Fibroblast of lung (primary cell): ENCODE measurements at regions not wholly inside any gene's neighbourhood (a gene's known extent, or its start where the extent isn't known, plus 50 kb on each side); places are given as distances from the start of the nearest gene placed in this dataset.

Experiments
- DNase-seq, 2 donors: peaks; one replicate each; pipeline versions ENCODE4 v3.0.0 to v3.0.0-alpha.2; 2010; ENCODE audit warnings: low read depth in 2 of 2
- H2AFZ ChIP-seq: 2 replicates; pipeline ENCODE4 v1.5.1; 2012; ENCODE audit warnings: low read length, control low read depth, inconsistent platforms
- H3K27ac ChIP-seq: 2 replicates; pipeline ENCODE4 v1.5.1; 2011; ENCODE audit warnings: low read length, control low read depth; ENCODE audit not compliant: insufficient read depth
- H3K27me3 ChIP-seq: 2 replicates; pipeline ENCODE4 v1.5.1; 2011; ENCODE audit warnings: mild to moderate bottlenecking, low read length; ENCODE audit not compliant: control insufficient read depth, insufficient read depth
- H3K36me3 ChIP-seq: 2 replicates; pipeline ENCODE4 v1.5.1; 2011; ENCODE audit warnings: low read length; ENCODE audit not compliant: control insufficient read depth, insufficient read depth
- H3K4me1 ChIP-seq: 2 replicates; pipeline ENCODE4 v1.5.1; 2011; ENCODE audit warnings: low read length; ENCODE audit not compliant: control insufficient read depth, insufficient read depth; ENCODE audit errors: extremely low read depth
- H3K4me2 ChIP-seq: 2 replicates; pipeline ENCODE4 v1.5.1; 2011; ENCODE audit warnings: low read length, control low read depth; ENCODE audit not compliant: insufficient read depth; ENCODE audit errors: extremely low read depth
- H3K4me3 ChIP-seq, 4 experiments: fragments of 200-600 bp in 1 of 4; sonication (generic) in 1 of 4; replicated peaks in 1 of 4; 2 replicates each; pipeline ENCODE4 v1.5.1; 2011 to 2016; ENCODE audit warnings: low read length in 4 of 4, low read depth in 3 of 4, mild to moderate bottlenecking in 3 of 4, control low read depth in 2 of 4, inconsistent platforms in 1 of 4, mixed read lengths in 1 of 4; ENCODE audit not compliant: insufficient read depth in 1 of 4; ENCODE audit errors: control extremely low read depth in 1 of 4
- H3K79me2 ChIP-seq: 2 replicates; pipeline ENCODE4 v1.5.1; 2012; ENCODE audit warnings: mild to moderate bottlenecking, low read length, inconsistent platforms; ENCODE audit not compliant: control insufficient read depth, insufficient read depth
- H3K9ac ChIP-seq: 2 replicates; pipeline ENCODE4 v1.5.1; 2011; ENCODE audit warnings: mild to moderate bottlenecking, low read length, control low read depth; ENCODE audit not compliant: insufficient read depth
- H3K9me3 ChIP-seq: 2 replicates; pipeline ENCODE4 v1.5.1; 2012; ENCODE audit warnings: low read depth, low read length; ENCODE audit not compliant: control insufficient read depth, insufficient read depth
- H4K20me1 ChIP-seq: 2 replicates; pipeline ENCODE4 v1.5.1; 2011; ENCODE audit warnings: low read length; ENCODE audit not compliant: control insufficient read depth, insufficient read depth; ENCODE audit errors: extremely low read depth
- CTCF ChIP-seq, 2 donors: IDR thresholded peaks in 1 of 2; conservative IDR thresholded peaks in 1 of 2; 1 replicate in 1 of 2; 2 replicates in 1 of 2; pipeline ENCODE4 v1.5.1; 2011 to 2012; ENCODE audit warnings: low read length in 2 of 2, control low read depth in 1 of 2, inconsistent platforms in 1 of 2, low read depth in 1 of 2, mild to moderate bottlenecking in 1 of 2
- EZH2 ChIP-seq: IDR thresholded peaks from 2 replicates; pipeline ENCODE4 v1.5.1; 2012; ENCODE audit warnings: low read length, control low read depth, mild to moderate bottlenecking; ENCODE audit errors: missing control alignments

DNA sequence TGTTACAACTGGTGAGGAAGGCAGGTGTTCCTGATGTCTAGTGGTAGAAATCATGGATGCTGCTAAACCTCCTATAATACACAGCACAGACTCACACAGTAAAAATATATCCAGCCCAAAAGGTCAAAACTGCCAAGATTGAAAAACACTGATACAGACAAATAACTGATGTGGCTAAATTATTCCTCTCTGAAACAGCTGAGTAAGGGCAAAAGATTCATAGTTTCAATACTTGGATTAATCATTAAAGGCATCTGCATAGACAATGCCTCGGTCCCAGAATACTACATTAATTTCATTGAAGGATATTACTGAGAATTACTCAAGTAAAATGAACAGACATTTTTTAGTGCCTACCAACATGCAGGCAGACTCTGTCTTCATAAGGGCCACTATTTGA is 180.7 kb upstream of the CRIM1 start:
- TF ChIP-seq EZH2 = no peak
- no peak for TF ChIP-seq CTCF (conservative IDR thresholded peaks at IDR 0.05 in 1 of 2, IDR thresholded peaks at IDR 0.05 in 1 of 2; ENCODE audit: low read depth in 1 of 2, low read length in 2 of 2)
- no peak overlapping the region for H3K4me2 ChIP-seq
- no peak overlapping the region for H3K27ac ChIP-seq
- H3K27me3 ChIP-seq = no peaks in the 10 kb centered on the region
- no peaks in the 10 kb centered on the region for H3K36me3 ChIP-seq
- no peak overlapping the region for H2AFZ ChIP-seq
- H3K79me2 ChIP-seq = no peaks in the 10 kb centered on the region
- H3K9me3 ChIP-seq = no peaks in the 10 kb centered on the region
- no peak for DNase-seq
- no peak overlapping the region for H3K4me3 ChIP-seq
- no peaks in the 10 kb centered on the region for H4K20me1 ChIP-seq
- H3K9ac ChIP-seq = no peak overlapping the region
- H3K4me1 ChIP-seq = no peaks in the 10 kb centered on the region

DNA sequence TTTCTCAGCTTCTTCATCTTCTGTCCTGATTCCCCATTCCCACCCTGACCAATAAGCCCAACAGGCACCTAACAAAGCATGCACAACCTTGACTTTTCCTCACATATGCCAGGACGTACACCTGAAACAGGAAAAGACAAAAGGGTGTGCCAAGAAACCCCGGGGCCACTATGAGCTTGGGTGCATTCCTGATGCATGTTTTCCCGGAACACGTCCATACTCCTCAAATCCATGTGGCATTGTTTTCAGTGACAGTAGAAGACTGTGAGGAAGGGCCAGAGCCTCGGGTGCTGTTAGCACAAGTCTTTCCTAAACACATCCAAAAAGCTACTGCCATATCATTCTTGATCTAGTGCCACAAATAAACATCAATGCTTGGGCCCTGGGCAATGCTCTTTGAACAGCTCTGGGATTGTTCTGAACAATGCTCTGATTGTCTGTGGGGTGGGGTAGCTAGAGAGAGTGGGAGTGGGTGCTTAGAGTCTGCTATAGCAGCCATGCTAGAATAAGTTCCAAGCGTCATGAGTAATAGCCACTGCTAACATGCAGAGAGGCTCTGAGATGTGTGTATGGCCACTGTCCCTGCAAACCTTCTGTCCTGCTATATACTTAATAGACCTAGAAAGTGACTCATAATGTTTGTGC is 181.7 kb upstream of the CRIM1 start:
- H3K36me3 ChIP-seq = no peaks in the 10 kb centered on the region
- H3K4me3 ChIP-seq = no peak overlapping the region
- TF ChIP-seq EZH2 (no peak), CTCF (conservative IDR thresholded peaks at IDR 0.05 in 1 of 2, IDR thresholded peaks at IDR 0.05 in 1 of 2; ENCODE audit: low read depth in 1 of 2, low read length in 2 of 2) (no peak)
- no peaks in the 10 kb centered on the region for H3K4me1 ChIP-seq
- no peaks in the 10 kb centered on the region for H3K9me3 ChIP-seq
- H3K27ac ChIP-seq = no peak overlapping the region
- DNase-seq = no peak
- H3K4me2 ChIP-seq = no peak overlapping the region
- no peaks in the 10 kb centered on the region for H3K79me2 ChIP-seq
- no peak overlapping the region for H3K9ac ChIP-seq
- no peaks in the 10 kb centered on the region for H4K20me1 ChIP-seq
- no peak overlapping the region for H2AFZ ChIP-seq
- H3K27me3 ChIP-seq = no peaks in the 10 kb centered on the region

DNA sequence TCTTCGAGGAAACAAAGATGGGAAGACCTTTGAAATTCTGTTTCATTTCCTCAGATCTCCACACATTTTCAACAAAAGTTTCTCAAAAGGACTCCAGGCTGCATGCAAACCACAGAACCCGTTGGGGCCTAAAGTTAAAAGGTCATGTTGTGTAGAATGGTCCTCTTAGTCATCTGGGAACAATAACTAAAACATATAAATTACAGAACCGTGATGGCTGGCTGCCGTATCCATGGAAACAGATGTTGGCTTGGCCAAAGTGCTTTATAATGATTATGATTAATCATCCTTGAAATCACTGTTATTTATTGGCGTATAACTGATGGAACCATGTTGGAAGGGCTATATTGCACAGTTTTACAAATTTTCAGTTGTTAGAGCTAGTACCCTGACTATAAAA is 182.8 kb upstream of the CRIM1 start:
- no peak overlapping the region for H3K9ac ChIP-seq
- H3K36me3 ChIP-seq = no peaks in the 10 kb centered on the region
- no peak for TF ChIP-seq EZH2
- no peak for TF ChIP-seq CTCF (conservative IDR thresholded peaks at IDR 0.05 in 1 of 2, IDR thresholded peaks at IDR 0.05 in 1 of 2; ENCODE audit: low read depth in 1 of 2, low read length in 2 of 2)
- no peak overlapping the region for H3K4me2 ChIP-seq
- H3K9me3 ChIP-seq = no peaks in the 10 kb centered on the region
- H2AFZ ChIP-seq = no peak overlapping the region
- no peak for DNase-seq
- no peak overlapping the region for H3K27ac ChIP-seq
- no peaks in the 10 kb centered on the region for H3K27me3 ChIP-seq
- H3K79me2 ChIP-seq = no peaks in the 10 kb centered on the region
- H3K4me3 ChIP-seq = no peak overlapping the region
- H3K4me1 ChIP-seq = no peaks in the 10 kb centered on the region
- no peaks in the 10 kb centered on the region for H4K20me1 ChIP-seq
